Memory B cell (primary cell): ENCODE measurements at regions not wholly inside any gene's neighbourhood (a gene's known extent, or its start where the extent isn't known, plus 50 kb on each side); places are given as distances from the start of the nearest gene placed in this dataset.
"Not testable (repeated sequence)": the region's sequence is repeated elsewhere in the genome, so short reads cannot be mapped to it uniquely, and the experiment has no call there.

Experiments used
- ATAC-seq: fragments of 150-1000 bp; cut with Tn5 transposase; 2 replicates; pipeline ENCODE4 v1.10.0; 2021; ENCODE audit warnings: low read depth, mild to moderate bottlenecking, moderate library complexity
- DNase-seq, 2 donors: peaks; one replicate each; pipeline ENCODE4 v3.0.0; 2022; ENCODE audit warnings: low spot score in 2 of 2
- H3K27ac Mint-ChIP-seq: one replicate; pipeline ENCODE4 v1.8.0; 2022; ENCODE audit warnings: mild to moderate bottlenecking, moderate library complexity, mixed read lengths
- H3K27me3 Mint-ChIP-seq: one replicate; pipeline ENCODE4 v1.8.0; 2022; ENCODE audit warnings: mixed read lengths
- H3K36me3 Mint-ChIP-seq: one replicate; pipeline ENCODE4 v1.8.0; 2022; ENCODE audit warnings: mild to moderate bottlenecking, mixed read lengths
- H3K4me1 Mint-ChIP-seq: one replicate; pipeline ENCODE4 v1.8.0; 2022; ENCODE audit warnings: mixed read lengths
- H3K4me3 Mint-ChIP-seq: one replicate; pipeline ENCODE4 v1.8.0; 2022; ENCODE audit warnings: mild to moderate bottlenecking, moderate library complexity, mixed read lengths
- H3K9me3 Mint-ChIP-seq: one replicate; pipeline ENCODE4 v1.8.0; 2022; ENCODE audit warnings: mixed read lengths

- Mint-ChIP-seq H3K4me1 (no peaks in the 10 kb centered on the region), H3K27ac (no peak overlapping the region), H3K4me3 (no peak overlapping the region), H3K9me3 (peaks cover 3% of the 10 kb centered on the region), H3K36me3 (no peaks in the 10 kb centered on the region), H3K27me3 (peaks cover 2% of the 10 kb centered on the region)
- DNase-seq: no peak
- no peak for ATAC-seq
Observed at GRCh38 chr1:60678391-60678790, 404.0 kb upstream of the NFIA start.

DNA sequence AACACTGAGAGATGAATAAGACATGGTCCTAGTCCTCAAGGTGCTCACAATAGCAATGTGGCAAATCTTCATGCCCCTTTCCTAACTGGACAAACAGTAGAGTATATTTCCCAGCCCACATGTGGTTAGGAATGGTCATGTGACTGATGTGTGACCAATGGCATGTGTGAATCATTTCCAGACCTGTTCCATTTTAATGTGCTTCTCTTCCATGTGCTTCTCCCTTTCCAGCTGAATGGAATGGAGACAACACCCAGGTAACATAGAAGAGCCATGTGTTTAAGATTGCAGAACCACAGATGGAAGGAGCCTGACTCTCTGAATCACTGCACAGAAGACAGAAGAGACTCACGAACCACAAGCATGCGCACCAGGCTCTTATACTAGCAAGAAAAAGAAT lies 409.9 kb upstream of the NFIA start:
- Mint-ChIP-seq H3K36me3 (no peaks in the 10 kb centered on the region), H3K27me3 (no peaks in the 10 kb centered on the region), H3K4me1 (no peaks in the 10 kb centered on the region), H3K27ac (no peak overlapping the region), H3K9me3 (no peaks in the 10 kb centered on the region), H3K4me3 (no peak overlapping the region)
- DNase-seq (no peak), ATAC-seq (no peak)

DNA sequence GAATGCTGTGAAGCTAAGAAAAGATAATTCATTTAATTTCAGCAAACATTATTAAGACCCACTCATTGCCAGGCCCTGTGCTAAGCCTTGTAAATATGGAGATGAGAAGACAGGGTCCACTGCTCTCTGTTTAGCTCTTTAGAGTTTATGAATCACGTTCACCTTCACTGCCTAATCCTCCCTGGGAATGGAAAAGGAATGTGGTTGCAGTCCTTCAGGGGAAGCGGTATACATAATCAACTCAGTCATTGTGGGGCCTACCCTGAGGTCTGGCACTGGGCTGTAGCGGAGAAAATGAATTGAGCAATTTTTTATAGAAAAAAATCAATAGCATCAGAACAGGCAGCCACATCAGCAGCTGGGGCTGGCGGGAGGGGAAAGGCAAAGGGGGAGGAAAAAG lies 412.1 kb upstream of the NFIA start:
- Mint-ChIP-seq H3K27me3 (peaks cover 1% of the 10 kb centered on the region), H3K36me3 (no peaks in the 10 kb centered on the region), H3K4me3 (no peak overlapping the region), H3K9me3 (no peaks in the 10 kb centered on the region), H3K27ac (no peak overlapping the region), H3K4me1 (no peaks in the 10 kb centered on the region)
- DNase-seq: no peak
- ATAC-seq: no peak

DNA sequence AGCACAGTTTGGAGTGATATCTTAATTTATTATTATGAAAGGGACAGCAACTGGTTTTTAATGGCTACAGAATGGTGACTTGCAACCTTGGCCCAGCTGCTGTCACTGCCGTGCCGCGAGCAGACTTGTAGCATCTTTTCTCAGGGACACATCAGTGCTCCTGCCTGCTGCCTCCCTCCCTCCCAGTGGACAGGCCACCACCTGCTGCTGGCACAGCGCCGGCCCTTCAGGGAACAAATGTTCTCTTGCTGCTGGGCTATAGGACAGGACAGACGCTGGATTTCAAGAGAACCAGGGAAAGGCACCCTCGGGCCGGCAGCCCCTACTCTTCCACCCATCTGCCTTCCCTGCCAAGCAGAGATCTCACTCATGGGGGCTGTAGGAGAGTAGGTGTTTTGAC lies 413.8 kb upstream of the NFIA start:
- no peaks in the 10 kb centered on the region for H3K4me1 Mint-ChIP-seq
- no peaks in the 10 kb centered on the region for H3K36me3 Mint-ChIP-seq
- no peaks in the 10 kb centered on the region for H3K9me3 Mint-ChIP-seq
- H3K27ac Mint-ChIP-seq: no peak overlapping the region
- H3K4me3 Mint-ChIP-seq: no peak overlapping the region
- DNase-seq (no peak), ATAC-seq (no peak)
- peaks cover 1% of the 10 kb centered on the region for H3K27me3 Mint-ChIP-seq

DNA sequence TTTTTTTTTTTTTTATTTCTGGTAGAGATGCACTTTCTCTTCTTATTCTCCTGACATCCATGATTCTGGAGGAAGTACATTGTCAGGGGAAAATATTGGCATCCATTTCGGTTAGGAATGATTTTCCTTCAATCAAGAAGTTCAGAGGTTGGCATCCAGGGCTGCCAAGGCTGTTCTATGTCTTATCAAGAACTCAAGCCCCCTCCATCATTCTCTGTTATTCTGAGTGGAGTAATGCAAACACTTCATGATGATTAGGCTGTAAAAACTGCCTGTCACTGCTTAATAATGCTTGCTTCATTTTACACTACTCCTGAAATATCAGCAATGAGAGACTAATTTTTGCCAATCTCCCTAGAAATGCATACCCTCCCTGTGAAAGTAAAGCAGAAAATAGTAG lies 417.1 kb upstream of the NFIA start:
- Mint-ChIP-seq H3K4me3 (no peak overlapping the region), H3K36me3 (no peaks in the 10 kb centered on the region), H3K27ac (no peak overlapping the region), H3K4me1 (no peaks in the 10 kb centered on the region), H3K27me3 (peaks cover 1% of the 10 kb centered on the region), H3K9me3 (no peaks in the 10 kb centered on the region)
- no peak for ATAC-seq
- no peak for DNase-seq

DNA sequence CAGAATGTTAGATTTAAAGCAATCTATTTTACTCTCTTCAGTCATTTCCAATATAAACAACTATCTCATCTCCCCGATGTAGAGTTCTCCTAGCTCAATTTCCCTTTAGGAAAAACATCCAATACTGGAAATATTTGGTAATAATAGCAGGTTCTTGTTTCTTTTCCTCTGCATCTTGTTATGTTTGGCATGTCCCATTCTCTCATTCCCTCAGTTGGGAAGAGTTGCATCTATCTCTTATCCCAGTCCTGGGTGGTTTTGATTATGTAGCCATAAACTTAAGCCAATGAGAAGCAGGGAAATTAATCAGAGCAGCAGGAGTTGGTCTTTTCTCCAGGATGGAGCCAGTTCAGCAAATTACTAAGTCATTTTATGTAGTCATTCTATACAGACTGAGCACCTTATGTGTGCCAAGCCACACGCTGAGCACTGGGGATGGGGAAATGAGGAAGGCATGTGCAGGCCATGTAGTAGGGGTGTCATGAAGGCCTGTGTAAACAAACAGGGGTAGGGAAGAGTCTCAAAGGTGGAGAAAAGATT lies 418.2 kb upstream of the NFIA start:
- H3K27me3 Mint-ChIP-seq: peaks cover 1% of the 10 kb centered on the region
- H3K4me1 Mint-ChIP-seq: no peaks in the 10 kb centered on the region
- H3K36me3 Mint-ChIP-seq: no peaks in the 10 kb centered on the region
- ATAC-seq (no peak), DNase-seq (no peak)
- no peak overlapping the region for H3K27ac Mint-ChIP-seq
- H3K9me3 Mint-ChIP-seq: no peaks in the 10 kb centered on the region
- H3K4me3 Mint-ChIP-seq: no peak overlapping the region

- Mint-ChIP-seq H3K9me3 (no peaks in the 10 kb centered on the region), H3K4me3 (no peak overlapping the region), H3K4me1 (no peaks in the 10 kb centered on the region), H3K27me3 (peaks cover 1% of the 10 kb centered on the region), H3K36me3 (no peaks in the 10 kb centered on the region), H3K27ac (no peak overlapping the region)
- DNase-seq (no peak), ATAC-seq (no peak)
Observed at GRCh38 chr1:60662486-60663044, 419.8 kb upstream of the NFIA start.

DNA sequence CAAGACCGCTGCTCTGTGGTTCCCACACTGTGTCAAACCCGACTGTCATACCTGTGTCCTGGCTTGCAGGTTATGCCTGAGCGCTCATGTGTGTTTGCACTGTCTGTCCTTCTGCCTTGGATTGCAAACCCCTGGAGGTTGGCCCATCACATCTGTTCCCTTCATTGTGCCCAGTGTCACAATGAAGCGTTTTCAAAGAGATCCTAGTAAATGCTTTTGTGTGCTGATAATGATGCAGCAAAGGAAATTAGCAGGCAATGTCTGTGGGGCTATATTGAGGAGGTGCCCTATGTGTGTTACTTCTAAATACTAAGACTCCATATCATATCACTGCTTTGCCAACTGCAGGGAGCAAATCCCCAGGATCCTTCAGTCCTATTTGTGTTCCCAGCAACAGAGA lies 424.4 kb upstream of the NFIA start:
- H3K36me3 Mint-ChIP-seq: no peaks in the 10 kb centered on the region
- DNase-seq (no peak), ATAC-seq (no peak)

DNA sequence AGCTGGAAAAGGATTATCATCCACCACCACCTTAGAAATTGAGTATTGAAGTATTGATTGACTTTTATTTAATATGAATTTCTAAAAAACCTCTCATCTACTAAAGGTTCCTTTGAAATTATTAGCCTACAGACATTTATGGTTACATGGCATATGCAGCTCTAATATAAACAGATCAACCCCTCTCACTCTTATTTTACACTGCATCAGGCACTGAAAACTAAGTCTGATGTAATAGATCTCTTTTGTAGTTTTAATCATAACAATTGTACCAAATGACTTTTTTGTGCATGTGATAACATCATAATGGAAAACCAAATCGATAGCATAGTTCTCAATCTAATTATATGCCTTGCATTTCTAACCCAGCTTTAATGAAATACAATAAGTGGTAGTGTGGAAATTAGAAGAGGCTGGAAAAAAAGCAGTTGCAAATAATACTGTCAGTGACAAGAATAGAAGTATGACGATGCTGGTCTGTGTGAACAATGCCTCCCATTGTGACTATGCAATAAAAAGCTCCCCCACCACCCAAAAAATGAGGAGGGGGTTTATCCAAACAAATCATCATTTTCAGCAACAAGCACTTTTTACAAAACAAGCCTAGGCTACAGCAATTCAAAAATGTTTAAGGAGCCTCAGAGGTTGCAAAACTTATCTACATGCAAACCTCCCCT lies 426.5 kb upstream of the NFIA start:
- ATAC-seq (no peak), DNase-seq (no peak)
- H3K27me3 Mint-ChIP-seq: peaks cover 2% of the 10 kb centered on the region
- H3K9me3 Mint-ChIP-seq: peaks cover 7% of the 10 kb centered on the region
- H3K4me3 Mint-ChIP-seq: no peak overlapping the region
- H3K36me3 Mint-ChIP-seq: no peaks in the 10 kb centered on the region
- H3K27ac Mint-ChIP-seq: no peak overlapping the region
- H3K4me1 Mint-ChIP-seq: no peaks in the 10 kb centered on the region

More for the DNA sequence above, 424.4 kb upstream of the NFIA start:
- Mint-ChIP-seq H3K4me1 (no peaks in the 10 kb centered on the region), H3K27ac (no peak overlapping the region), H3K27me3 (peaks cover 2% of the 10 kb centered on the region), H3K9me3 (peaks cover 2% of the 10 kb centered on the region), H3K4me3 (no peak overlapping the region)

- not testable (repeated sequence) for H3K27ac Mint-ChIP-seq, H3K4me1 Mint-ChIP-seq, H3K27me3 Mint-ChIP-seq, H3K4me3 Mint-ChIP-seq, H3K9me3 Mint-ChIP-seq, H3K36me3 Mint-ChIP-seq, ATAC-seq, DNase-seq
Observed at GRCh38 chr1:60640033-60640551, 442.3 kb upstream of the NFIA start.

DNA sequence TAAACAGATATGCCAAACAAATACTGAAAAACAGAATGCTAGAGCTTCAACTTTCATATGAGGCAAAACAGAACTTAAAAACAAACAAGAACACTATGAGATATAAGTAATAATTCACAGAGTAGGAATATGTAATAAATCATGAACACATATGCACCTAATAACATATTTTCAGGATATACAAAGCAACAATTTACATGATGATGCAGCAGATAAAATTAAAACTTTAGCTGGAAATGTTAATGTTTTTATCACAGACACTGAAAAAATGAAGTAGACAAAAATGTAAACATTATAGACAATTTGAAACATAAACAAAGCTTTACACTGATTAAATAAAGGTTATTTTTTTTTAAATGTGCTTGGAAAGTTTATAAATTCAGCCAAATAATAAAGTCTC lies 443.1 kb upstream of the NFIA start:
- Mint-ChIP-seq H3K4me1 (no peaks in the 10 kb centered on the region), H3K27ac (no peak overlapping the region), H3K36me3 (no peaks in the 10 kb centered on the region), H3K27me3 (peaks cover 4% of the 10 kb centered on the region), H3K4me3 (no peak overlapping the region), H3K9me3 (no peaks in the 10 kb centered on the region)
- no peak for DNase-seq
- no peak for ATAC-seq

GRCh38 chr1:60637651-60638050 lies 444.7 kb upstream of the NFIA start:
- H3K27ac Mint-ChIP-seq: no peak overlapping the region
- H3K4me3 Mint-ChIP-seq: no peak overlapping the region
- no peaks in the 10 kb centered on the region for H3K9me3 Mint-ChIP-seq
- H3K36me3 Mint-ChIP-seq: no peaks in the 10 kb centered on the region
- DNase-seq (no peak), ATAC-seq (no peak)
- H3K4me1 Mint-ChIP-seq: no peaks in the 10 kb centered on the region
- H3K27me3 Mint-ChIP-seq: peaks cover 6% of the 10 kb centered on the region

DNA sequence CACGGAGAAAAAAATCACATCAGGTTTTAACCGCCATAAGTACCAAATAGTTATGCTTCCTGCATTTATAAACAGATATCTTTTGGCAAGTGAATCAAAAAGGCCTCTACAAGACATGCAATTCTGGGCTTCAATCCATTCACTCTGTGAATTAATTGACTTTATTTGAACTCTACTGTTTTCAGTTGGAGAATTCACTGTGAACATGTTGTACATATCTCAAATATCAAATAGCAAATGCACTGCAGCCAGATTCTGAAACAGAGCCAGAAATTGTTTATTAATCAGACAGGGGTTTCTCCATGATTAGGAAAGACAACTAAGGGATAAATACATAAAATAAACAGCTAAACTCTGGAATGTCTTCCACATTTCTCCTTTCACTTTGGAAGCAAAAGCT lies 445.4 kb upstream of the NFIA start:
- Mint-ChIP-seq H3K4me1 (no peaks in the 10 kb centered on the region), H3K9me3 (peaks cover 2% of the 10 kb centered on the region), H3K27me3 (peaks cover 6% of the 10 kb centered on the region), H3K4me3 (no peak overlapping the region), H3K36me3 (no peaks in the 10 kb centered on the region), H3K27ac (no peak overlapping the region)
- DNase-seq (no peak), ATAC-seq (no peak)

DNA sequence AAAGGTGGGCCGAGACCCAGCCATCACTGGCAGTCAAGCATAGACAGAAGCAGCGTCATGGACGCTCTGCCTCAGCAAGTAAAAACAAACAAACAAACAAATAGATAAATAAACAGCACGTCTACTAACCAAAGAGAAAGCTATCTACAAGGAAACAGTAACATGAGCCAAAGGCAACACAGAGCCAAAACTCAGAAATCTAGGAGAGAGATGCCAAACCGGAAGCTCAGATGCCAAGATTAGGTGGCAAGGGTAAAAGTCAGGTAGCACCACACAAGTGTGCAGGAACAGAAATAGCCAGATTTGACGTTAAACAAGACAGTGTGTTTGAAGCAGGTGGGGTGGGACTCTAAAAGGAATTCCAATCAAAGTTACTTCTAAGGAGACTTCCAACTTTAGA lies 448.3 kb upstream of the NFIA start:
- peaks cover 4% of the 10 kb centered on the region for H3K9me3 Mint-ChIP-seq
- peaks cover 6% of the 10 kb centered on the region for H3K27me3 Mint-ChIP-seq
- no peak for ATAC-seq
- no peak overlapping the region for H3K27ac Mint-ChIP-seq
- DNase-seq: no peak
- H3K4me1 Mint-ChIP-seq: no peaks in the 10 kb centered on the region
- H3K4me3 Mint-ChIP-seq: no peak overlapping the region
- H3K36me3 Mint-ChIP-seq: no peaks in the 10 kb centered on the region

DNA sequence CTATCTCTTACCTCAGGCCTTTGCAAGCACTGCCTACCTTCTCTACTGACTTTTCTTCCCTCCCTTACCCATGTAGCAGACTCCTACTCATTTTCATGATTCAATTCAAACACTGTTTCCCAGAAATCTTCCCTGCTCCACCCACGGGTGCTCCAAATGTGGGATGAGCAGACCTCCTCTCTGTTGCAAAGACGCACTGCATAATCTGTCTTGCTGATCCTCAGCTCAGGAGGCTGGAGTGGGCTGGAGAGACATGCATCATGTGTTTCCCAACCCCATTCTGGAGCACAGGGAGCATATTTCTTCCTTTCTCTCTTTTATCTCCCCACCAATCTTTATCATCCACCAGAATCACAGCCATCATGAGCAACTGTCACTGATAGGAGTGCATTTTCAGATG lies 459.9 kb upstream of the NFIA start:
- Mint-ChIP-seq H3K9me3 (peaks cover 1% of the 10 kb centered on the region), H3K27me3 (peaks cover 7% of the 10 kb centered on the region), H3K27ac (no peak overlapping the region), H3K4me1 (no peaks in the 10 kb centered on the region), H3K36me3 (no peaks in the 10 kb centered on the region), H3K4me3 (no peak overlapping the region)
- DNase-seq (no peak), ATAC-seq (no peak)
